ENCODE measurements at regions not wholly inside any gene's neighbourhood (a gene's known extent, or its start where the extent isn't known, plus 50 kb on each side); places are given as distances from the start of the nearest gene placed in this dataset.
"Not testable (repeated sequence)": the region's sequence is repeated elsewhere in the genome, so short reads cannot be mapped to it uniquely, and the experiment has no call there.

DNA sequence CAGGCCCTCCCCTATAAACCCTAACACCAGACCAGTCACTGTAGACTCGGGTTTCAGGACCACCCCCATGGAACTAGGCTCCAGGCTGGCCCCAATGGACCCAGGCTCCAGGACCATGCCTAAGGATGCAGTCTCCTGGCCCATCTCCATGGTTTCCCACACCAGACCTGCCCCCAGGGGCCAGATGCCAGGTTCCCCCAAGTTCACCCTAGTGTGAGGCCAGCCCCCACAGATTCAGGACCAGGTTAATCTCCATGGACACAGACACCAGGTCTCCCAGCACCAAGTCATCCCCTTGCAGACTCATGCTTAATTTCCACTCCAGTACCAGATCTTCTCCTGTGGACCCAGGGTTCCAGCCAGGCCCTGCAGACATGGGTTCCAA is 103.8 kb upstream of the LANCL2 start:
- TF ChIP-seq CTCF (IDR thresholded peaks at IDR 0.05), result no peak
- no peak overlapping the region for H3K27ac ChIP-seq
- DNase-seq (ENCODE audit: low spot score), result no peak
- H3K4me3 ChIP-seq, result no peak overlapping the region

- not testable (repeated sequence) for H3K4me3 ChIP-seq; H3K27ac ChIP-seq; DNase-seq (ENCODE audit: low spot score)
These were observed 99.8 kb upstream of the LANCL2 start for GRCh38 chr7:55265328-55265727.

DNA sequence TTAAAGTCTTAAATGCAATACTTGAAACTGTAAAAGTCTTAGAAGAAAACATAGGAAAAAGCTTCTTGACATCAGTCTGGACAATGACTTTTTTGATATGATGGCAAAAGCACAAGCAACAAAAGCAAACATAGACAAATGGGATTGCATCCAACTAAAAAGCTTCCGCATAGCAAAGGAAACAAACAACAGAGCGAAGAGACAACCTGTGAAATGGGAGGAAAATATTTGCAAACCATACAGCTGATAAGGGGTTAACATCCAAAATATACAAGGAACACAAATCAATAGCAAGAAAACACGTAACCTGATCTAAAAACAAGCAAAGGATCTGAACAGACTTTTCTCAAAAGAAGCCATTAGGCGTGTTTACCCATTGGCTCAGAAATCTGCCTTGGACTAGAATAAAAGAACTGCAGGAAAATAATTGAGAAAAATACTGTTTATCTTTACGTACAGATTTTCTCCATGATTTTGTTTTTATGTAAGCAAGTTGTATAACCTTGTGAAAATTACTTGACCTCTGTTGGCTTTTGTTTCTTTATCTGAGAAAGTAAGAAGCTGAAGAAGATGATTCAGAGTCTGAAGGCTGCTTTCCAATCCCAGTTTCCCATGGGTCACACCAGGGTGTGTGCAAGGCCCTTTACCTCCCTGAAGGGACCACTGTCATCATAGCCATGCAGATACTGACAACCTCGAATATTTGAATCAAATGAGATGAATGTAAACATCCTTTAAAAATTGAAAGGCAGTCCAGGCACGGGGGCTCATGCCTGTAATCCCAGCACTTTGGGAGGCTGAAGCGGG is 99.1 kb upstream of the LANCL2 start:
- Histone ChIP-seq H3K27ac (no peak overlapping the region), H3K4me3 (no peak overlapping the region)
- TF ChIP-seq CTCF (IDR thresholded peaks at IDR 0.05), result no peak
- peak; percentile 11 for DNase-seq (ENCODE audit: low spot score)

GRCh38 chr7:55271069-55271626 is 94.0 kb upstream of the LANCL2 start:
- DNase-seq (ENCODE audit: low spot score), result no peak
- Histone ChIP-seq H3K4me3 (no peak overlapping the region), H3K27ac (no peak overlapping the region)
- TF ChIP-seq CTCF (IDR thresholded peaks at IDR 0.05), result no peak

GRCh38 chr7:55271661-55272060 is 93.5 kb upstream of the LANCL2 start:
- H3K27ac ChIP-seq, result no peak overlapping the region
- peak; percentile 54 for DNase-seq (ENCODE audit: low spot score)
- no peak for TF ChIP-seq CTCF (IDR thresholded peaks at IDR 0.05)
- H3K4me3 ChIP-seq, result no peak overlapping the region

DNA sequence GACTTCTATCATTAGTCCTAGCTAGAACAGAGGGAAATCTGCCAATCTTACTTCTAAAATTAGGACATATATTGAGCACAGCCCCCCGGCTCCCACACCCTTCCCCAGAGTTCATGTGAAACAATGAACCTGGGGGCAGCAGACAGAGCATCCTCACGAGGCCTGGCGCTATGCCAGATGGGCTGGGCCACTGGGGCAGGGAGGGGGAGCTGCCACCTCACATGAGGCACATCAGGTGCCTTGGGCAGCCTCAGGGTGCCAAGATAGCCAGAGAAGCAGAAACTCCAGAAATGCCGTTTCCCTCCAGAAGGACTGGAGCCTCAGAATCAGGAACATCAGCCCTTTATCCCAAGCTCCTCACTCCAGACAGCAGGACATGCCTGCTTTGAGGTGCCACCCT is 92.8 kb upstream of the LANCL2 start:
- DNase-seq (ENCODE audit: low spot score), result peak; percentile 21
- Histone ChIP-seq H3K4me3 (no peak overlapping the region), H3K27ac (no peak overlapping the region)
- no peak for TF ChIP-seq CTCF (IDR thresholded peaks at IDR 0.05)

DNA sequence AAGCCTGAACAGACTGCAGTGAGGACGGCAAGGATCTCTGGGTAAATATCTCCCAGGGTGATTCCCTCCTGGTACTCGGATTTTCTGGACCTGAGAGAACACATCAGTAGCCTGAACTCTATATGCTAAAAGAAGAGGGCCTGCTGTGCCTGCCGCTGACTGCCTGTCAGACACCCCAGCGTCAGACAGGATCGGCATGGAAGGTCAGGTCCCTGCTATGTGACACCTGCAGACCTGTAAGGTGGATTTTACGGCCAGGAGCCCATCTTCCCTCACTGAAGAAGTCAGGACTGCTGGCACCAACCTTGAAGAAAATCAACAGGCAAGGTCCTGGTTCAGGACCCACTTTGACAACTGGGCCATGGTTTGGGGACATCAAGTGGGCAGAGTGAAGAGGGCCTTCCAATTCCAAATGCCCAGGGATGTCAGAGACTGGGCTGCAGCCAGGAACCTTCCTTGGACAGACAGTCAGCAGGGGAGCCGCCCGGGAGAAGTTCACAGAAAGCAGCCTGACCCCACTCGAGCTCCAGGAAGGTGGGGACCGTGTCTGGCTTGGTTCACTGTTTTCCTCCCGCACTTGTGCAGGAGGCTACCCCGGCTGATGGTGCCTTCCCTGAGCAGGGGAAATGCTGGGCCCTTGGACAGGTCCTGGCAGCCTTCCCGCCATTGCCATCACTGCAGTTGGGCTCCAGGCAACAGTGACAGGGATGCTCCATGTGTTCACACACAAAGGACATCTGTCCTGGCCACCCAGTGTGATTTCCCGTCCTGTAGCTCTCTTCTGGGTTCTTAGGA is 91.8 kb upstream of the LANCL2 start:
- Histone ChIP-seq H3K4me3 (no peak overlapping the region), H3K27ac (no peak overlapping the region)
- TF ChIP-seq CTCF (IDR thresholded peaks at IDR 0.05), result no peak
- peak; percentile 53 for DNase-seq (ENCODE audit: low spot score)
